ENCODE measurements at regions not wholly inside any gene's neighbourhood (a gene's known extent, or its start where the extent isn't known, plus 50 kb on each side); places are given as distances from the start of the nearest gene placed in this dataset.

GRCh38 chr4:1519787-1520661, 113.8 kb upstream of the NKX1-1 start:
- DNase-seq (no peak), ATAC-seq (no peak)
- intact Hi-C loops (cut with DNase I, micrococcal nuclease) = no loop called here

GRCh38 chr4:1518997-1519700, 112.9 kb upstream of the NKX1-1 start:
- intact Hi-C loops (cut with DNase I, micrococcal nuclease) = no loop called here
- ATAC-seq (no peak), DNase-seq (no peak)

- intact Hi-C loops (cut with DNase I, micrococcal nuclease) = no loop called here
- ATAC-seq = no peak
- no peak for DNase-seq
These were observed 111.6 kb upstream of the NKX1-1 start for GRCh38 chr4:1517592-1518411.

- DNase-seq (no peak), ATAC-seq (no peak)
- intact Hi-C loops (cut with DNase I, micrococcal nuclease) = no loop called here
These were observed 110.7 kb upstream of the NKX1-1 start for GRCh38 chr4:1516881-1517480.

- ATAC-seq = no peak
- DNase-seq = no peak
- intact Hi-C loops (cut with DNase I, micrococcal nuclease) = no loop called here
These were observed 110.0 kb upstream of the NKX1-1 start for GRCh38 chr4:1516261-1516660.

- ATAC-seq (no peak), DNase-seq (no peak)
- intact Hi-C loops (cut with DNase I, micrococcal nuclease) = no loop called here
These were observed 109.5 kb upstream of the NKX1-1 start for GRCh38 chr4:1515763-1516162.

GRCh38 chr4:1515156-1515555, 108.9 kb upstream of the NKX1-1 start:
- intact Hi-C loops (cut with DNase I, micrococcal nuclease) = no loop called here
- ATAC-seq = no peak
- DNase-seq = no peak

GRCh38 chr4:1514612-1515011, 108.4 kb upstream of the NKX1-1 start:
- no peak for DNase-seq
- intact Hi-C loops (cut with DNase I, micrococcal nuclease) = no loop called here
- no peak for ATAC-seq

- DNase-seq (no peak), ATAC-seq (no peak)
- intact Hi-C loops (cut with DNase I, micrococcal nuclease) = no loop called here
These were observed 107.8 kb upstream of the NKX1-1 start for GRCh38 chr4:1513936-1514483.

- intact Hi-C loops (cut with DNase I, micrococcal nuclease) = no loop called here
- ATAC-seq (peak; percentile 90), DNase-seq (peak in 1 of 2 donors; percentile 49)
These were observed 106.8 kb upstream of the NKX1-1 start for GRCh38 chr4:1512738-1513660.

- no peak for DNase-seq
- no peak for ATAC-seq
- intact Hi-C loops (cut with DNase I, micrococcal nuclease) = no loop called here
These were observed 106.0 kb upstream of the NKX1-1 start for GRCh38 chr4:1512051-1512737.

- intact Hi-C loops (cut with DNase I, micrococcal nuclease) = no loop called here
- ATAC-seq (no peak), DNase-seq (peak in 1 of 2 donors; percentile 44)
These were observed 105.3 kb upstream of the NKX1-1 start for GRCh38 chr4:1511441-1512041.

- no peak for ATAC-seq
- intact Hi-C loops (cut with DNase I, micrococcal nuclease) = no loop called here
- DNase-seq = no peak
These were observed 104.7 kb upstream of the NKX1-1 start for GRCh38 chr4:1510931-1511330.

- no peak for ATAC-seq
- DNase-seq = no peak
- intact Hi-C loops (cut with DNase I, micrococcal nuclease) = no loop called here
These were observed 103.1 kb upstream of the NKX1-1 start for GRCh38 chr4:1509366-1509765.

GRCh38 chr4:1508161-1509160, 102.2 kb upstream of the NKX1-1 start:
- DNase-seq (peak in 1 of 2 donors; percentile 16), ATAC-seq (no peak)
- intact Hi-C loops (cut with DNase I, micrococcal nuclease) = no loop called here

All from left colon (tissue), 2 donors.